ENCODE measurements at regions not wholly inside any gene's neighbourhood (a gene's known extent, or its start where the extent isn't known, plus 50 kb on each side); places are given as distances from the start of the nearest gene placed in this dataset.

DNA sequence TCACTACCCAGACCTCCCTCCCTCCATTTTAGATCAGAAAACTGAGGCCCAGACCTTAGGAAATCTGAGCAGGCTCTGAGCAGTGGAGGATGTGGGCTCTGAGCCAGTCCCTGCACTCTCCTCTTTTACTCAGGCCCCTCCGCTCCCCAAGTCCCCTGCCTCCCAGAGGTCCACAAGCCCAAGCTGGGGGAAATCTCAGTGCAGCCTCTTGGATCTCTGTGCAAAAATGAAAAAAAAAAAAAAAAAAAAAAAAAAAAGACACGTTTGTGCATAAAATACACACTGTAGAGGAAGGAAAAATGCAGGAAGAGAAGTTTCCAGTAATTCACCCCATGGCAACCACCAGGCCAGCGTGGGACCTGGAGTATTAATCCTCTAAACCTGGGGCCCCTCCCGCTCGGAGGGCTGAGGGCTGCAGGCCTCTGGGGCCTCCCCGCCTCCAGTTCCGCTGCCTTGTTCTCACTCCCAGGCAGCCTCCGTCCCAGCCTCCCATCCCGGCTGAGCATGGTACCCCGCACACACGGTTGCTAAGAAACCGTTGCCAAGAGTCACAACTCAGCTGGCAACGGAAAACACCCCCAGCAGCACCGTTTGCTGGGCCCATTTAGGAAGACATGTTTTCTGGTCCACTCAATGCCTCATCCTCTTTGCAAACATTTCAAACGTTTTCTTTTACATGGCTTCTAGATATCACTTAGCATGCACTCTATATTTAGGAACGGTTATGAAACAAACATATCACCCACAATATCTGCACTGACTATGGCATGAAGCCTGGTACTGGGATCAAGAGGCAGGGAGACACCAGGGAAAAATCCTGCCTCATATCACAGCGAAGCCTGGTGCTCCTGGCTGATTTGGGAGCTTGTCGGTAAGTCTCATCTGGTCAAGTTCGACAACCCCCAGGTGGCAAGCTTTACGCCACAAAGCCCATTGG lies 227.5 kb downstream of the CTTN start:
- H3K4me1 ChIP-seq (ENCODE audit: control insufficient read depth in 5 of 5, insufficient read depth in 5 of 5, low read length in 5 of 5) = peaks cover 0 to 15% (median 7%) of the 10 kb centered on the region in 5 donors
- H3K27ac ChIP-seq (ENCODE audit: low read depth in 1 of 2, low read length in 1 of 2) = no peak overlapping the region
- no peaks in the 10 kb centered on the region for H3K27me3 ChIP-seq (ENCODE audit: control insufficient read depth in 3 of 3, insufficient read depth in 3 of 3, low read length in 2 of 3)
- no peak overlapping the region for H3K9ac ChIP-seq (ENCODE audit: insufficient read depth in 1 of 2, low read length in 2 of 2)
- peak in 2 of 3 donors; percentile 22 to 23 for DNase-seq
- no peaks in the 10 kb centered on the region for H3K36me3 ChIP-seq (ENCODE audit: control insufficient read depth in 4 of 4, insufficient read depth in 4 of 4, low read length in 4 of 4)
- H3K4me3 ChIP-seq = no peak overlapping the region
- no peak for ATAC-seq (ENCODE audit: insufficient read depth, low FRiP score)
- 72 to 78% methylated on average over 20 of the region's 20 CpGs for WGBS, 2 donors
- TF ChIP-seq, protein P1, sequence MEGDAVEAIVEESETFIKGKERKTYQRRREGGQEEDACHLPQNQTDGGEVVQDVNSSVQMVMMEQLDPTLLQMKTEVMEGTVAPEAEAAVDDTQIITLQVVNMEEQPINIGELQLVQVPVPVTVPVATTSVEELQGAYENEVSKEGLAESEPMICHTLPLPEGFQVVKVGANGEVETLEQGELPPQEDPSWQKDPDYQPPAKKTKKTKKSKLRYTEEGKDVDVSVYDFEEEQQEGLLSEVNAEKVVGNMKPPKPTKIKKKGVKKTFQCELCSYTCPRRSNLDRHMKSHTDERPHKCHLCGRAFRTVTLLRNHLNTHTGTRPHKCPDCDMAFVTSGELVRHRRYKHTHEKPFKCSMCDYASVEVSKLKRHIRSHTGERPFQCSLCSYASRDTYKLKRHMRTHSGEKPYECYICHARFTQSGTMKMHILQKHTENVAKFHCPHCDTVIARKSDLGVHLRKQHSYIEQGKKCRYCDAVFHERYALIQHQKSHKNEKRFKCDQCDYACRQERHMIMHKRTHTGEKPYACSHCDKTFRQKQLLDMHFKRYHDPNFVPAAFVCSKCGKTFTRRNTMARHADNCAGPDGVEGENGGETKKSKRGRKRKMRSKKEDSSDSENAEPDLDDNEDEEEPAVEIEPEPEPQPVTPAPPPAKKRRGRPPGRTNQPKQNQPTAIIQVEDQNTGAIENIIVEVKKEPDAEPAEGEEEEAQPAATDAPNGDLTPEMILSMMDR (IDR thresholded peaks at IDR 0.05; ENCODE audit: control extremely low read depth, extremely low read depth) = no peak
- no peaks in the 10 kb centered on the region for H3K9me3 ChIP-seq (ENCODE audit: control insufficient read depth in 4 of 4, insufficient read depth in 3 of 4, low read length in 3 of 4)

DNA sequence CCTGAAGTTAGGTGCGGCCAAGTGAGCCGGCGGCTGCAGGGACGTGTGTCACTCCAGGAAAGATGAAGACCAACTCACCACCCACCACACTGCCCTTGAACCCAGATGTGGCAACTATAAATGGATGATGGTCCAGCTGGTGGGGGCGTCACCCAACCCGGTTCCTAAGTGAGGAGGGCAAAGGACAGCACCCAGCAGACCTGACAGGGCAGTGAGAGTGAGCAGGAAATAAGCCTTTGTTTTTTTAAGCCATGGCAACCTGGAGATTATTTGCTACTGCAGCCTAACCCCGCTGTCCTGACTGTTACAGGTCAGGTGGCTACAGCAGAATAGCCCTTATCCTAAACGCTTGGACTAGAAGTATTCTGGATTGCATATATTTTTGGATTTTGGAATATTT lies 228.9 kb downstream of the CTTN start:
- Histone ChIP-seq H3K4me3 (no peak overlapping the region), H3K36me3 (ENCODE audit: control insufficient read depth in 4 of 4, insufficient read depth in 4 of 4, low read length in 4 of 4) (no peaks in the 10 kb centered on the region), H3K9ac (ENCODE audit: insufficient read depth in 1 of 2, low read length in 2 of 2) (no peak overlapping the region), H3K27me3 (ENCODE audit: control insufficient read depth in 3 of 3, insufficient read depth in 3 of 3, low read length in 2 of 3) (no peaks in the 10 kb centered on the region), H3K27ac (ENCODE audit: low read depth in 1 of 2, low read length in 1 of 2) (no peak overlapping the region), H3K4me1 (ENCODE audit: control insufficient read depth in 5 of 5, insufficient read depth in 5 of 5, low read length in 5 of 5) (peaks cover 0 to 15% (median 7%) of the 10 kb centered on the region in 5 donors), H3K9me3 (ENCODE audit: control insufficient read depth in 4 of 4, insufficient read depth in 3 of 4, low read length in 3 of 4) (no peaks in the 10 kb centered on the region)
- DNase-seq = no peak
- 76 to 88% methylated on average over 8 of the region's 8 CpGs for WGBS, 2 donors
- TF ChIP-seq, protein P1 (IDR thresholded peaks at IDR 0.05; ENCODE audit: control extremely low read depth, extremely low read depth) = no peak
- no peak for ATAC-seq (ENCODE audit: insufficient read depth, low FRiP score)

DNA sequence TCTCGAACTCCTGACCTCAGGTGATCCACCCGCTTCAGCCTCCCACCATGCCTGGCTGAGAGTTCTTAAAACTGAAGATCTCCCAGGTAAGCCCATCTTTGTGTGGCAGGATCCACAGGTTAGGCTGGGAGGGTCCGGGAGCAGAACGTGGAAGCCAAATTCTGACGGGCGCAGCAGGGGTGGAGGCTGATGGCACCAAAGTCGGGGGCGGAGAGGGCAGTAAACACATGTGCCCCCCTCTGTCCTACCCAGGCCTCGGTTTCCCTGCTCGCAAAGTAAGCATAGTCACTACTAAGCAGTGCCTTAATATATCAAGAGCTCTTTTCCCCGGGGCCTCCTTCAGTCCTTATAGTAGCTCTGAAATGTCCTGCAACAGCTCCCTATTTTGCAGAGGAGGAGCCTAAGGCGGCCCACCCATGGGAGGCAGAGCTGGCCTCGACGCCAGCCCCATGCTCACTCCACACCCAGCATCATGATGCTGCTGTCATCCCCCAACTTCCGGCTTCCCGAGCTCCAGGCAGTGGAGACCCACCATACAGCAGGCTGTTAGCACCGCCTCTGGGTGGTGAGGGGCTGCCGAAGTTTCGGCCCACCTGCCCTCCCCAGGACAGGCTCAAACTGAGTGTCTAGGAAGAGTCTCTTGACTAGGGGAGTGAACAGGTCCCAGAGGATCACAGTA lies 230.0 kb downstream of the CTTN start:
- no peak overlapping the region for H3K9ac ChIP-seq (ENCODE audit: insufficient read depth in 1 of 2, low read length in 2 of 2)
- TF ChIP-seq, protein P1 (IDR thresholded peaks at IDR 0.05; ENCODE audit: control extremely low read depth, extremely low read depth) = no peak
- H3K9me3 ChIP-seq (ENCODE audit: control insufficient read depth in 4 of 4, insufficient read depth in 3 of 4, low read length in 3 of 4) = no peaks in the 10 kb centered on the region
- no peak for ATAC-seq (ENCODE audit: insufficient read depth, low FRiP score)
- WGBS, 2 donors = 75 to 82% methylated on average over 19 of the region's 19 CpGs
- H3K27me3 ChIP-seq (ENCODE audit: control insufficient read depth in 3 of 3, insufficient read depth in 3 of 3, low read length in 2 of 3) = no peaks in the 10 kb centered on the region
- no peaks in the 10 kb centered on the region for H3K36me3 ChIP-seq (ENCODE audit: control insufficient read depth in 4 of 4, insufficient read depth in 4 of 4, low read length in 4 of 4)
- no peak overlapping the region for H3K27ac ChIP-seq (ENCODE audit: low read depth in 1 of 2, low read length in 1 of 2)
- DNase-seq = no peak
- peaks cover 0 to 15% (median 7%) of the 10 kb centered on the region in 5 donors for H3K4me1 ChIP-seq (ENCODE audit: control insufficient read depth in 5 of 5, insufficient read depth in 5 of 5, low read length in 5 of 5)
- no peak overlapping the region for H3K4me3 ChIP-seq

Data from lung (tissue), 11 donors.